GM12878 (cell line): ENCODE measurements at regions not wholly inside any gene's neighbourhood (a gene's known extent, or its start where the extent isn't known, plus 50 kb on each side); places are given as distances from the start of the nearest gene placed in this dataset.

Experiments used
- ATAC-seq: fragments of 200-7000 bp; cut with Tn5 transposase; 3 replicates; pipeline ENCODE4 v1.9.1; 2020; ENCODE audit warnings: mild to moderate bottlenecking, moderate library complexity
- BruUV-seq: library from RNA; stranded (reverse); fragments of 400-500 nt; replicated peaks from 2 replicates; lab custom pipeline; 2021; lab: Mats Ljungman, UMichigan
- CTCF ChIA-PET: fragments of 300-600 bp; sonication (Branson Sonifier 250); formaldehyde crosslinking; extraction: SDS; loops from one replicate; lab custom pipeline; 2021; ENCODE audit warnings: inconsistent platforms; lab: Yijun Ruan, JAX
- POLR2A ChIA-PET: fragments of 350-600 bp; formaldehyde crosslinking; extraction: SDS; loops from one replicate; lab custom pipeline; 2021; ENCODE audit warnings: inconsistent platforms; lab: Charles Lee
- RAD21 ChIA-PET: fragments of 300-600 bp; sonication (Branson Sonifier 250); formaldehyde crosslinking; loops from one replicate; lab custom pipeline; 2023; ENCODE audit warnings: antibody characterized with exemption; ENCODE audit not compliant: unreplicated experiment; lab: Charles Lee
- SMC1A ChIA-PET: fragments of 300-600 bp; sonication (Branson Sonifier 250); formaldehyde crosslinking; loops from one replicate; lab custom pipeline; 2023; ENCODE audit not compliant: unreplicated experiment, uncharacterized antibody; lab: Charles Lee
- DNase-seq: peaks from one replicate; pipeline ENCODE4 v3.0.0-alpha.2; 2011; ENCODE audit warnings: low read depth, low spot score
- FAIRE-seq: peaks from 3 replicates; lab custom pipeline; 2011; peaks lifted over from hg19 to GRCh38; lab: Jason Lieb, UNC
- H2AFZ ChIP-seq: 2 replicates; pipeline ENCODE4 v1.6.0; 2011; ENCODE audit warnings: low read depth, low read length, control low read depth; ENCODE audit not compliant: control insufficient read depth
- H3K27ac ChIP-seq: 2 replicates; pipeline ENCODE4 v1.5.1; 2011; ENCODE audit warnings: control low read depth; ENCODE audit not compliant: control insufficient read depth, insufficient read depth
- H3K27me3 ChIP-seq, 2 experiments: replicated peaks in 1 of 2; 2 replicates each; pipeline versions ENCODE4 v1.6.0 to v1.6.1; 2011; ENCODE audit warnings: low read length in 1 of 2; ENCODE audit not compliant: control insufficient read depth in 2 of 2, insufficient read depth in 2 of 2
- H3K36me3 ChIP-seq, 2 experiments: 2 replicates each; pipeline ENCODE4 v1.5.1; 2011; ENCODE audit warnings: low read length in 1 of 2; ENCODE audit not compliant: control insufficient read depth in 2 of 2, insufficient read depth in 2 of 2
- H3K4me1 ChIP-seq: 2 replicates; pipeline ENCODE4 v1.6.1; 2011; ENCODE audit warnings: mild to moderate bottlenecking, low read length, moderate library complexity, mixed read lengths; ENCODE audit not compliant: control insufficient read depth, insufficient read depth
- H3K4me2 ChIP-seq: 2 replicates; pipeline ENCODE4 v1.6.0; 2011; ENCODE audit warnings: control low read depth; ENCODE audit not compliant: control insufficient read depth, insufficient read depth
- H3K4me3 ChIP-seq: fragments of 200-600 bp; sonication (generic); 2 replicates; pipeline ENCODE4 v1.5.1; 2016
- H3K79me2 ChIP-seq: 2 replicates; pipeline ENCODE4 v1.6.0; 2011; ENCODE audit warnings: low read length; ENCODE audit not compliant: control insufficient read depth, insufficient read depth
- H3K9ac ChIP-seq: 2 replicates; pipeline ENCODE4 v1.8.0; 2011; ENCODE audit warnings: low read length, control low read depth, mixed read lengths; ENCODE audit not compliant: control insufficient read depth, insufficient read depth
- H3K9me3 ChIP-seq: replicated peaks from 3 replicates; pipeline ENCODE4 v1.5.1; 2011; ENCODE audit warnings: mild to moderate bottlenecking, low read length; ENCODE audit not compliant: control insufficient read depth, insufficient read depth
- H4K20me1 ChIP-seq: 2 replicates; pipeline ENCODE4 v1.6.0; 2011; ENCODE audit not compliant: control insufficient read depth, insufficient read depth
- CTCF ChIP-seq, 3 experiments: IDR thresholded peaks in 2 of 3; conservative IDR thresholded peaks in 1 of 3; 2 replicates each; pipeline ENCODE4 v1.5.1; 2011; ENCODE audit warnings: low read depth in 3 of 3, low read length in 3 of 3, mild to moderate bottlenecking in 3 of 3, control low read depth in 2 of 3, moderate library complexity in 2 of 3, inconsistent platforms in 1 of 3, mixed read lengths in 1 of 3; ENCODE audit not compliant: control insufficient read depth in 2 of 3, insufficient read depth in 1 of 3; ENCODE audit errors: extremely low read depth in 1 of 3
- DPF2 ChIP-seq: fragments of 450-650 bp; IDR thresholded peaks from 2 replicates; pipeline ENCODE4 v1.6.1; 2017; ENCODE audit warnings: mild to moderate bottlenecking
- GATAD2B ChIP-seq: fragments of 450-650 bp; conservative IDR thresholded peaks from 2 replicates; pipeline ENCODE4 v1.6.1; 2017; ENCODE audit warnings: low read depth, mild to moderate bottlenecking, moderate library complexity
- NFYB ChIP-seq: IDR thresholded peaks from 2 replicates; pipeline ENCODE4 v1.6.1; 2011; ENCODE audit warnings: low read depth, mild to moderate bottlenecking, low read length, improper control_type of control experiment, moderate library complexity; ENCODE audit not compliant: insufficient read depth
- REST ChIP-seq: IDR thresholded peaks from 2 replicates; pipeline ENCODE4 v1.6.1; 2012; ENCODE audit warnings: mild to moderate bottlenecking, low read depth, low read length
- SIX5 ChIP-seq: IDR thresholded peaks from 2 replicates; pipeline ENCODE4 v1.6.1; 2011; ENCODE audit warnings: mild to moderate bottlenecking, low read depth, low read length, moderate library complexity; ENCODE audit not compliant: severe bottlenecking
- WGBS: methylation state at CpG from one replicate; pipeline ENCODE4 v1.1.6; 2016; ENCODE audit warnings: low lambda C conversion rate; ENCODE audit not compliant: insufficient replicate concordance, insufficient coverage; ENCODE audit errors: missing lambda C conversion rate; 5-methylcytosine and 5-hydroxymethylcytosine counted together
- in situ Hi-C: fragments of 300-500 bp; cut with MboI; formaldehyde crosslinking; loops from 9 replicates; pipeline ENCODE4 v1.14.3; 2018; ENCODE audit warnings: mixed read lengths
- intact Hi-C: fragments of 100-400 bp; cut with micrococcal nuclease; formaldehyde crosslinking; loops from one replicate; pipeline ENCODE4 v1.14.2; 2022; ENCODE audit not compliant: unreplicated experiment

GRCh38 chr3:106589311-106589942, 720.6 kb upstream of the CBLB start (continued):
- no peak for TF ChIP-seq SIX5

GRCh38 chr3:106590216-106590615, 721.4 kb upstream of the CBLB start:
- RAD21 ChIA-PET: no interaction called here
- Histone ChIP-seq H3K36me3 (no peaks in the 10 kb centered on the region), H3K79me2 (no peaks in the 10 kb centered on the region), H3K4me3 (no peak overlapping the region), H3K9ac (no peak overlapping the region), H3K4me2 (no peak overlapping the region), H4K20me1 (no peaks in the 10 kb centered on the region), H2AFZ (no peak overlapping the region), H3K9me3 (no peaks in the 10 kb centered on the region; the same call in 1 of the 3 replicates), H3K27me3 (no peaks in the 10 kb centered on the region)
- ATAC-seq: no peak
- no peak for FAIRE-seq
- in situ Hi-C loops: no loop called here
- CTCF ChIA-PET: no interaction called here
- SMC1A ChIA-PET: no interaction called here
- intact Hi-C loops: no loop called here
- DNase-seq: no peak
- POLR2A ChIA-PET: no interaction called here
- BruUV-seq: no TSS peak
- WGBS: 87% methylated on average over 1 of the region's 1 CpG
- TF ChIP-seq GATAD2B: no peak
- no peak for TF ChIP-seq REST
- TF ChIP-seq DPF2: no peak
- TF ChIP-seq NFYB: no peak
- no peak for TF ChIP-seq CTCF (IDR thresholded peaks at IDR 0.05 in 2 of 3, conservative IDR thresholded peaks at IDR 0.05 in 1 of 3; ENCODE audit: control insufficient read depth in 2 of 3, extremely low read depth in 1 of 3, insufficient read depth in 1 of 3, low read depth in 3 of 3, low read length in 3 of 3)
- TF ChIP-seq, all 136 proteins: peak for 0
- H3K4me1 ChIP-seq: no peaks in the 10 kb centered on the region
- no peak overlapping the region for H3K27ac ChIP-seq
